ENCODE measurements at regions not wholly inside any gene's neighbourhood (a gene's known extent, or its start where the extent isn't known, plus 50 kb on each side); places are given as distances from the start of the nearest gene placed in this dataset.

GRCh38 chr5:118561971-118562370 is 426.4 kb downstream of the DTWD2 start:
- TF ChIP-seq CTCF (IDR thresholded peaks at IDR 0.05), result no peak
- no peak for TF ChIP-seq ZFX (IDR thresholded peaks at IDR 0.05; ENCODE audit: borderline replicate concordance)
- H3K27ac ChIP-seq, result no peak overlapping the region

- TF ChIP-seq ZFX (IDR thresholded peaks at IDR 0.05; ENCODE audit: borderline replicate concordance) (no peak), CTCF (IDR thresholded peaks at IDR 0.05) (no peak)
Observed at GRCh38 chr5:118561235-118561634, 427.1 kb downstream of the DTWD2 start.

DNA sequence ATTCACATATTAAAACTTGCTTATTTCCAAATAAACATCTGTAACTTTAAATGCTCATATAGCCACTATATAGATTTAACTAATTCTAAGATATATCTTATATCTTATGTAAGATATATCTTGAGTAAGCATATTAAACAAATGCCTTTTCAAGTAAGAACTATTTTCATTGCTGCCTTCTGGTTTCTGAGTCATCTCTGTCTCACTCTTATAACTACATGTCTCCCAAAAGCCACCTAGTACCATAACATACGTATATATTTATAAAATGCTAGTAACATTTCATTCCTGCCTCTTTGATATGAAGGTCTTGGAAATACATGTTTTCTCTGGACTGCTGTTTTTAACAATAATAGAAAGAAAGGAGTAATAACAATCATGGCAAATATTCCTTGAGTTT is 429.5 kb downstream of the DTWD2 start:
- H3K27ac ChIP-seq, result no peak overlapping the region
- TF ChIP-seq ZFX (IDR thresholded peaks at IDR 0.05; ENCODE audit: borderline replicate concordance), result no peak
- TF ChIP-seq CTCF (IDR thresholded peaks at IDR 0.05), result no peak

More at GRCh38 chr5:118561235-118561634, 427.1 kb downstream of the DTWD2 start:
- H3K27ac ChIP-seq, result no peak overlapping the region

GRCh38 chr5:118557251-118557661 is 431.1 kb downstream of the DTWD2 start:
- H3K27ac ChIP-seq, result no peak overlapping the region

DNA sequence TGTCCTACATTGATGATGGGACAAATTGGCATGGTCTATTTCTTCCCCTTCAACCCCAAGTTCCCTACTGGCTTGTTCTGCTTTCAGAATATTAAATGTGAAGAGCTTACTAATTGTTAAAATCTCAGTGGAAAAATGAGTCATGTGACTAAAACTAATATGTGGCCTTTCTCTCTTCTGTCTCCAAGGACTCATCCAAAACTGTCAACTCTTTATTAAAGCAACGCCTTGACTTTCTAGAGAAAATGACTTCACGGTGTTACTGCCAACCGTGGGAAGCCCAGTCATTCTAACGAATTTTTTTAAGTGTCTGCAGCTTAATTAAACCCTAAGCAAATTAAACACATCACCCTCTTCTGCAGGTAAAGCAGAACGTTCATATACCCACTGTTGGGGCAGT is 431.6 kb downstream of the DTWD2 start:
- H3K27ac ChIP-seq, result no peak overlapping the region
- no peak for TF ChIP-seq ZFX (IDR thresholded peaks at IDR 0.05; ENCODE audit: borderline replicate concordance)
- TF ChIP-seq CTCF (IDR thresholded peaks at IDR 0.05), result no peak

More at GRCh38 chr5:118557251-118557661, 431.1 kb downstream of the DTWD2 start:
- TF ChIP-seq ZFX (IDR thresholded peaks at IDR 0.05; ENCODE audit: borderline replicate concordance), result no peak

- no peak overlapping the region for H3K27ac ChIP-seq
- no peak for TF ChIP-seq ZFX (IDR thresholded peaks at IDR 0.05; ENCODE audit: borderline replicate concordance)
- no peak for TF ChIP-seq CTCF (IDR thresholded peaks at IDR 0.05)
Observed at GRCh38 chr5:118555727-118556126, 432.6 kb downstream of the DTWD2 start.

- no peak overlapping the region for H3K27ac ChIP-seq
- TF ChIP-seq ZFX (IDR thresholded peaks at IDR 0.05; ENCODE audit: borderline replicate concordance) (no peak), CTCF (IDR thresholded peaks at IDR 0.05) (no peak)
Observed at GRCh38 chr5:118554981-118555380, 433.4 kb downstream of the DTWD2 start.

- no peak for TF ChIP-seq CTCF (IDR thresholded peaks at IDR 0.05)
- no peak for TF ChIP-seq ZFX (IDR thresholded peaks at IDR 0.05; ENCODE audit: borderline replicate concordance)
- no peak overlapping the region for H3K27ac ChIP-seq
Observed at GRCh38 chr5:118554241-118554640, 434.1 kb downstream of the DTWD2 start.

All from 22Rv1 (cell line).